ENCODE measurements at regions not wholly inside any gene's neighbourhood (a gene's known extent, or its start where the extent isn't known, plus 50 kb on each side); places are given as distances from the start of the nearest gene placed in this dataset.

GRCh38 chr22:27630754-27631153, 170.8 kb downstream of the MN1 start:
- no peak overlapping the region for H3K27ac Mint-ChIP-seq
- Histone ChIP-seq H3K4me2 (replicated peaks; ENCODE audit: low read depth, low read length, poor library complexity, severe bottlenecking) (no peak overlapping the region), H2AFZ (ENCODE audit: insufficient read depth, low read depth, low read length, poor library complexity, severe bottlenecking) (no peak overlapping the region), H3K36me3 (replicated peaks in 1 of 2; ENCODE audit: control extremely low read depth in 1 of 2, control insufficient read depth in 1 of 2, extremely low read depth in 1 of 2, insufficient read depth in 2 of 2, low read length in 1 of 2) (no peaks in the 10 kb centered on the region), H3K9me3 (ENCODE audit: control extremely low read depth in 1 of 3, control insufficient read depth in 2 of 3, insufficient read depth in 1 of 3, low read length in 2 of 3) (peaks cover 0 to 12% (median 0%) of the 10 kb centered on the region in 3 donors), H3K27ac (ENCODE audit: low read length in 2 of 2) (no peak overlapping the region), H4K20me1 (ENCODE audit: control insufficient read depth, insufficient read depth, low read length, poor library complexity, severe bottlenecking) (no peaks in the 10 kb centered on the region), H3K4me3 (ENCODE audit: control extremely low read depth in 1 of 5, extremely low read depth in 1 of 5, insufficient read depth in 1 of 5, low read depth in 2 of 5, low read length in 4 of 5) (no peak overlapping the region), H3K27me3 (replicated peaks in 1 of 4; ENCODE audit: control extremely low read depth in 1 of 4, control insufficient read depth in 3 of 4, insufficient read depth in 4 of 4, low read length in 3 of 4) (peaks cover 0 to 5% (median 0%) of the 10 kb centered on the region in 4 experiments), H3K9ac (ENCODE audit: low read length) (no peak overlapping the region), H3K79me2 (ENCODE audit: control insufficient read depth, insufficient read depth, low read length) (no peaks in the 10 kb centered on the region), H3K4me1 (ENCODE audit: control insufficient read depth in 2 of 2, insufficient read depth in 2 of 2, low read length in 2 of 2) (no peaks in the 10 kb centered on the region)
- H3K9me3 Mint-ChIP-seq (ENCODE audit: insufficient read depth): peaks cover 4% of the 10 kb centered on the region
- no peaks in the 10 kb centered on the region for H3K4me1 Mint-ChIP-seq
- no peak for TF ChIP-seq CTCF (IDR thresholded peaks at IDR 0.05)
- TF ChIP-seq EZH2 (IDR thresholded peaks at IDR 0.05; ENCODE audit: borderline replicate concordance, insufficient read depth, low read depth, low read length, poor library complexity, severe bottlenecking): no peak
- CTCF ChIA-PET: no interaction called here
- intact Hi-C loops (cut with micrococcal nuclease): no loop called here
- no peak for DNase-seq
- POLR2A ChIA-PET: no interaction called here
- no peak for ATAC-seq (ENCODE audit: low read depth)
- H3K27me3 Mint-ChIP-seq: peaks cover 15% of the 10 kb centered on the region
- H3K4me3 Mint-ChIP-seq: no peak overlapping the region
- no CpG with 5 or more reads among the region's 5 CpGs for WGBS (ENCODE audit: insufficient coverage)

DNA sequence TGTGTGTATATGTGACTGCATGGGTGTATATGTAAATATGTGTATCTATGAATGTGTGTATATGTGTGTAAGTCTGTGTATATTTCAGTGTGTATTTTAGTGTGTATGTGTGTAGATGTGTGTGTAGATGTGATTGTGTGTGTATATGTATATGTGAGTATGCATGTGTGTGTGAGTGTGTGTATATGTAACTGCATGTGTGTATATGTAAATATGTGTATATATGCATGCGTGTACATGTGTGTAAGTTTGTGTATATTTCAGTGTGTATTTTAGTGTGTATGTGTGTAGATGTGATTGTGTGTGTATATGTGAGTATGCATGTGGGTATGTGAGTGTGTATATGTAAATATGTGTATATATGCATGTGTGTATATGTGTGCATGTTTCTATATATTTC, 169.9 kb downstream of the MN1 start:
- TF ChIP-seq CTCF (IDR thresholded peaks at IDR 0.05) (no peak), EZH2 (IDR thresholded peaks at IDR 0.05; ENCODE audit: borderline replicate concordance, insufficient read depth, low read depth, low read length, poor library complexity, severe bottlenecking) (no peak)
- Mint-ChIP-seq H3K4me3 (no peak overlapping the region), H3K27ac (no peak overlapping the region), H3K4me1 (no peaks in the 10 kb centered on the region), H3K27me3 (peaks cover 22% of the 10 kb centered on the region), H3K9me3 (ENCODE audit: insufficient read depth) (peaks cover 4% of the 10 kb centered on the region)
- H3K9me3 ChIP-seq (ENCODE audit: control extremely low read depth in 1 of 3, control insufficient read depth in 2 of 3, insufficient read depth in 1 of 3, low read length in 2 of 3): peaks cover 0 to 12% (median 0%) of the 10 kb centered on the region in 3 donors
- H3K4me2 ChIP-seq (replicated peaks; ENCODE audit: low read depth, low read length, poor library complexity, severe bottlenecking): no peak overlapping the region
- H3K36me3 ChIP-seq (replicated peaks in 1 of 2; ENCODE audit: control extremely low read depth in 1 of 2, control insufficient read depth in 1 of 2, extremely low read depth in 1 of 2, insufficient read depth in 2 of 2, low read length in 1 of 2): no peaks in the 10 kb centered on the region
- H3K4me1 ChIP-seq (ENCODE audit: control insufficient read depth in 2 of 2, insufficient read depth in 2 of 2, low read length in 2 of 2): no peaks in the 10 kb centered on the region
- H3K79me2 ChIP-seq (ENCODE audit: control insufficient read depth, insufficient read depth, low read length): no peaks in the 10 kb centered on the region
- H2AFZ ChIP-seq (ENCODE audit: insufficient read depth, low read depth, low read length, poor library complexity, severe bottlenecking): no peak overlapping the region
- H4K20me1 ChIP-seq (ENCODE audit: control insufficient read depth, insufficient read depth, low read length, poor library complexity, severe bottlenecking): no peaks in the 10 kb centered on the region
- intact Hi-C loops (cut with micrococcal nuclease): no loop called here
- no peak overlapping the region for H3K27ac ChIP-seq (ENCODE audit: low read length in 2 of 2)
- ChIA-PET POLR2A (no interaction called here), CTCF (no interaction called here)
- no peak for DNase-seq
- no peak overlapping the region for H3K4me3 ChIP-seq (ENCODE audit: control extremely low read depth in 1 of 5, extremely low read depth in 1 of 5, insufficient read depth in 1 of 5, low read depth in 2 of 5, low read length in 4 of 5)
- no peak for ATAC-seq (ENCODE audit: low read depth)
- peaks cover 0 to 5% (median 0%) of the 10 kb centered on the region in 4 experiments for H3K27me3 ChIP-seq (replicated peaks in 1 of 4; ENCODE audit: control extremely low read depth in 1 of 4, control insufficient read depth in 3 of 4, insufficient read depth in 4 of 4, low read length in 3 of 4)
- no peak overlapping the region for H3K9ac ChIP-seq (ENCODE audit: low read length)
- WGBS (ENCODE audit: insufficient coverage): 100% methylated on average over 1 of the region's 1 CpG
